ENCODE measurements at regions not wholly inside any gene's neighbourhood (a gene's known extent, or its start where the extent isn't known, plus 50 kb on each side); places are given as distances from the start of the nearest gene placed in this dataset.

DNA sequence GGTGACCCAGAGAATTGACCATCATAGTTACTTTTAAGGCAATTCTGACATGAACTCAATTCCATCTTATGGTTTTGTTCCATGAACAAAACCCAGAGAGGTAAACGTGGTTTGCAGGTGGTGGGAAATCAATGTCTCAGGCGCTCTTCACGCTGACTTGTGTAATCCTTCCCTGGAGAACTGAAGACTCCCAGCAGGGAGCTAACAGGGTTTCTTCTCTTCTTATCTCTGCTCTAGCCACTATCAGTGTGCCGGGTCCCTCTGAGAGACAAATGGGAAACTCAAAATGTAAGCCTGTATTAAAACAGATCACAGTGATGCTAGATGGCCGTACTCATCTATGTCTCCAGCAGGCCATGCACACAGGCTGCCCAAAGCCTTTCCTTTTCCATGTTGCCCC lies 57.6 kb upstream of the ARGLU1 start:
- Mint-ChIP-seq H3K4me3 (no peak overlapping the region), H3K4me1 (no peaks in the 10 kb centered on the region), H3K27me3 (peaks cover 8 to 45% (median 38%) of the 10 kb centered on the region in 3 donors), H3K27ac (no peak overlapping the region), H3K9me3 (peaks cover 0 to 1% (median 0%) of the 10 kb centered on the region in 7 donors), H3K36me3 (no peaks in the 10 kb centered on the region)
- DNase-seq (no peak), ATAC-seq (ENCODE audit: low read depth in 2 of 2) (no peak)

DNA sequence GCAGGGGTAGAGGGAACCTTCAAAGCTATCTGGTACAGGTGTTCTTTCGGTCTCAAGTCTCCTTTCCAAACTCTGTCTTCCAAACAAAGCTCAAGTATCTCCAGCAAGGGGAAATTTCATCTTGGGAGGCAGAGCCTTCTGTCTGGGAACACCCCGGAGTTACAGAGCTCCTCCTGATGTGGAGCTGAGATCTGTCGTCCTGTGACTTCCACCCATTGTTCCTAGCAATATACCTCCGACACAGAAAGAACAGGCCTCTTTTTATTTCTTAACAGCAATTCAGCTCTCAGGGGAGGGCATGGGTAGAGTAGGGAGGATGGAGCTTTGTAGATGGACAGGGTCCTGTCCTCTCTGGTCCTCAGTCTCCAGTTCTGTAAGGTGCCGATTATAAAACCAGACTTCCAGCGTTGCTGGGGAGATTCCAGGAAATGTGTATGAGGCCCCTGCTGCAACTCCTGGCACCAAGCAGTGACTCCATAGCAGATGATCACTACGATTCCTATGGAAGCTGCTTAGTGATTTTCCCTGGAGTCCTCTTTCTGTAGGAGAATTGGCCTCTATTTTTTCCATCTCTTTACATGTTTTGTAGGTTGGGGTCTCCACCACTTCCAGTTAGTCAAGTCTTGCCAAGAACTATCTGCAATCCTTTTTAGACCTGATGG lies 56.0 kb upstream of the ARGLU1 start:
- no peak for ATAC-seq (ENCODE audit: low read depth in 2 of 2)
- Mint-ChIP-seq H3K27me3 (peaks cover 8 to 35% (median 30%) of the 10 kb centered on the region in 3 donors), H3K9me3 (no peaks in the 10 kb centered on the region), H3K27ac (no peak overlapping the region), H3K4me3 (no peak overlapping the region), H3K36me3 (no peaks in the 10 kb centered on the region), H3K4me1 (peaks cover 5 to 8% (median 6%) of the 10 kb centered on the region in 3 donors)
- DNase-seq, result no peak

DNA sequence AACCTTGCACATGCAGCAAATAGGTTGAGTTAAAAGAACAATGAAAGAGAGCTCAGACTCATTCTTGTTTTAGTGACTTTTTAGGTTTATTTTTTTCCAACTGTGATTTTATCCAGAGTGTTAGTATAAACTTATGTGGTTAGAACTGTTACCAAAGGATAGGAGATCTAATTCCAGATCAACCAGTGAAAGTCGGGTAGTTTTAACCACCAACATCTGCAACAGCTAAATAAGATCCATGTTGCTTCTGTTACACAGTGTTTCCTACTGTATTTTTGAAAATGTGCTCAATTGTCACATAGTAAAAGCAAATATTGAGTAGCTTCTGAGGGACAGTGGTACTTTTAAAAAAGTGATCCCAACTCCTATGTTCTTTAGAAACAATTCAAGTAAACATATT lies 53.9 kb upstream of the ARGLU1 start:
- H3K4me3 Mint-ChIP-seq, result no peak overlapping the region
- no peak for ATAC-seq (ENCODE audit: low read depth in 2 of 2)
- H3K9me3 Mint-ChIP-seq, result no peaks in the 10 kb centered on the region
- no peaks in the 10 kb centered on the region for H3K36me3 Mint-ChIP-seq
- DNase-seq, result no peak
- H3K4me1 Mint-ChIP-seq, result peaks cover 5 to 8% (median 6%) of the 10 kb centered on the region in 3 donors
- peaks cover 8 to 26% (median 25%) of the 10 kb centered on the region in 3 donors for H3K27me3 Mint-ChIP-seq
- H3K27ac Mint-ChIP-seq, result no peak overlapping the region

DNA sequence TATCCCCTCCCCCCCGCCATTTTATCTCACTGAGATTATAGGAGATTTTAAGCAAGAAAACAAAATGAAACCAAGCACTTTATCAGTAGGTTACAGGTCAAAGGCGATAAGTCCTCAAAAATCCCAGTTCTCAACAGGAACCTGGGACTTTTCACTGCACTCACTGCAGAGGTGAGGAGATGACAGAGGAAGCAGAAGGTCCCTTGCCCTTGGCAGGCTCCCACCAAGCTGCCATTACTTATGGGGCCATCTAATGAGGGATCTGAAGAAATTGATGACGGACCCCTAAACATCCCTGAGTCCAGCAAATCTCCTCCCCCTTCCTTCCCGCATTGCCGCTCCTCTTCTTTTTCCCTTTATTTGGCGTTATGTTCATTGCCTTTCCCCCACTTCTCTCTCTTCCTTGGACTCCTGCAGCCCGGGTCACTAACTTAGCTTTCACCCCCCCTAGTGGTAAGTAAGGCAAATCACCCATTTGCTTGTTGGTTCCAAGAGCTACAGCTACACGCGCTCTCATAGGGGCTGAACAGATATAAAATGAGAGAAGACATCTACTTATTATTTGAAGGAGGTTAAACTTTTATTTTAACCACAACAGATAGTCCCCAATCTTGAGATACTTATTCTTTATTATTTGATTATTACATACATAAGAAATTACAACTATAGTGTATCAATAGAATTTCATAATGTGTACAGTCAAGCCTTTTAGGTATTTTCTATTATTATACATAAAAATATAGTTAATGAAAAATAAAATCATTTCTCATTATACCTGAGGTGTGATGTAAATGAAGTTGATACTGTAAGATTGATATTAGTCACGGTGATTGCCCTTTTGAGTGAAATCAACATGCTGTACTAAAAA lies 52.0 kb upstream of the ARGLU1 start:
- Mint-ChIP-seq H3K27me3 (peaks cover 8 to 14% (median 13%) of the 10 kb centered on the region in 3 donors), H3K4me1 (peaks cover 5 to 8% (median 6%) of the 10 kb centered on the region in 3 donors), H3K4me3 (peak overlapping the region in 1 of 8 donors; percentile 48), H3K27ac (peak overlapping the region in 1 of 6 donors; percentile 58), H3K9me3 (no peaks in the 10 kb centered on the region), H3K36me3 (no peaks in the 10 kb centered on the region)
- peak; percentile 14 for DNase-seq
- peak; percentile 42 to 67 for ATAC-seq (ENCODE audit: low read depth in 2 of 2)
